HG03060 (cell line): ENCODE measurements at regions not wholly inside any gene's neighbourhood (a gene's known extent, or its start where the extent isn't known, plus 50 kb on each side); places are given as distances from the start of the nearest gene placed in this dataset.
"Not testable (repeated sequence)": the region's sequence is repeated elsewhere in the genome, so short reads cannot be mapped to it uniquely, and the experiment has no call there.

Source experiments
- ATAC-seq: cut with Tn5 transposase; IDR thresholded peaks from one replicate; pipeline ENCODE4 v1.9.1; 2021; ENCODE audit warnings: low read depth, moderate number of reproducible peaks; ENCODE audit not compliant: unreplicated experiment

DNA sequence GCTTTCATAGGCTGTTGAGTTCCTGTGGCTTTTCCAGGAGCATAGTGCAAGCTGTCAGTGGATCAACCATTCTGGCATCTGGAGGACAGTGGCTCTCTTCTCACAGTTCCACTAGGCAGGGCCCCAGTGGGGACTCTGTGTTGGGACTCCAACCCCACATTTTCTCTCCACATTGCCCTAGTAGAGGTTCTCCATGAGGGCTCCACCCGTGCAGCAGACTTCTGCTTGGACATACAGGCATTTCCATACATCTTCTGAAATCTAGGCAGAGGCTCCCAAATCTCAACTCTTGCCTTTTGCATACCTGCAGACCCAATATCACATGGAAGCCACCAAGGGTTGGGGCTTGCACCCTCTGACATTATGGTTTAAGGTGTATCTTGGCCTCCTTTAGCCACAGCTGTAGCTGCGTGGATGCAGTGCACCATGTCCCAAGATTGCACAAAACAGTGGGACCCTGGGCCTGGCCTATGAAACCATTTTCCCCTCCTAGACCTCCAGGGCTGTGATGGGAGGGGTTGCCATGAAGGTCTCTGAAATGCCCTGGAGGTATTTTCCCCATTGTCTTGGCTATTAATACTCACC lies 645.9 kb upstream of the CITED2 start:
- ATAC-seq = no peak

DNA sequence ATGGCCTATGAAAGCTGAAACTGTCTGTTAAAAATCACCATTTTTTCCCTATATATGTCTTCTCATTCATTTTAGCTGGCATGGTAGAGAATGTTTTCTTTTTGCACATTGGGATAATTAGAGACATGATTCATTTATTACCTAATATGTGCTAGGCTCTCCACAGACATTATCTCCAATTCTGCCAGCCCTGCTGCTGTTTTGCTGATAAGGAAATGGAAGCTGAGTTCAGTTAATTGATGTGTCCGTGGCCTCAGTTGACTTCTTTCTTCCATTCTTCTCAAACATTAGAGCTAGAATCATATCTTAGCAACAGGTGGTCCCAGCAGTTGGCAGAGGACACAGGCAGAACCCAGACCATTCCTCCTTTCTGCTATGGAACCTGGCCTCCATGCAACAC lies 644.1 kb upstream of the CITED2 start:
- no peak for ATAC-seq

DNA sequence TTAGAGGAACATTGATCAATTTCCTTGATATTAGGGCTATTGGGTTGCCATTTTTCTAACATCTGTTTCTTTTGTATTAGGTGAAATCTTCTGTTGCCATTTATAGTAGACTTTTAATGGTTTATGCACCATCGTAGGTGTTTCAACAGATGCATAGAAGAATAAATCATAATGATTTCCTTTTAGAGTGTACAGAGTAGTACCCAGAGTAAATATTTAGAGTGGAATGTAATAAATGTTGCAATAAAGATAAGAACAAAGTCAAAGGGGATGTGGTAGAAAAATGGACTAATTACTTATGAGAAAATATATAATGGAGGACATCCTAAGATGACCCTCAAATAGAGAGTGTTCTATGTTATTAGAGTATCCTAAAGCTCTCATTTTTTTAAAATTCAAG lies 643.0 kb upstream of the CITED2 start:
- no peak for ATAC-seq

DNA sequence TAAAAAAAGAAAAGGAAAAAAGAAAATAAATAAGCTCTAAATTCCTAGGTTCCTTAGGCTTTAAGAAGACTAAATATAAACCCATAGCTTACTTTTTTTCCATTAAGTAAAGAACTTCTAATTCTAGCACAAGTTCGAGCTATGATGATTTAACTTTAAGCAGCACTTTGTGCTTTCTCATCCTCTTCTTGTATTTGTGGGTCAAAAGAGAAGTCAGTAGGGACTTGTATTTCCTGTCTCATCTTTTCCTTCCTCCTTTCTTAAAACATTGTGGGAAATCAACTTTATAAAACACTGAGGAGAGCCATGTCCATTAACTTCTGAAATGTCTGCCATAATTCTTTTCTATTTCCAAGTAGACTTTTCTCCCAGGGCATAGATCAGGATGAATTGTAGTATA lies 637.7 kb upstream of the CITED2 start:
- no peak for ATAC-seq

DNA sequence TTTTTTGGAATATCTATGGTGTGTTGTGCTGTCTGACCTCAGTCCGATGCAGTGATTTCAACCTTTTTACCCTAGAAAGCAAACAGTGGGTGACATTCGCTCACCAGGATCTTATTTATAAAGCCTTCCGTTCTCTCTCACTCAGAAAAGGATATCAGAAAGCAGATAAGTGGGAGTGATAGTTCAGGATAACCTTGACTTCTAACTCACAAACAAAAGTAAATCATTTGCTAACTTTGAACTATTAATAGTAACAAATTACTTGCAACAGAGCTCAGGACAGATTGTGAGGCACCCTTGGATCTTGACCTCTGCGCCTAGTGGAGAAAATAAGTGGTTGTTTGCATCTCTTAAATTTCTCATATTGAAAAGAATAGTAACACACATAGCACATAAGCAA lies 637.1 kb upstream of the CITED2 start:
- ATAC-seq = no peak

DNA sequence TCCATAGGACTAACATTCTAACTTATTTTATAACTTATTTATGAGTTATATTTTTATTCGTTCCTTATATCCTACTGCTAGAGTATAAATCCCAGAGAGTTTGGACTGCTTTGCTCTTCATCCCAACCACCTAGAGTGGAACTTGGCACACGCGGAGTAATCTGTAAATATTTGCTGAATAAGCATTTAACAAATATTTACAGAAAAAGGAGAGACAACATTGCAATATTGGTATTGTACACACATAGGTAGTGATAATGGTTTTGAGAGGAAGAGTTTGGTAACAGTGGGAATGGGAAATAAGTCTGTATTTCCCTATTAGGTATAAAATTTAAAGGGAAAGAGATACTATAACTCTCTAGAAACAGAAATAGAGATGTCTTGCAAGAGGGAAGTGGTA lies 634.8 kb upstream of the CITED2 start:
- ATAC-seq = no peak

DNA sequence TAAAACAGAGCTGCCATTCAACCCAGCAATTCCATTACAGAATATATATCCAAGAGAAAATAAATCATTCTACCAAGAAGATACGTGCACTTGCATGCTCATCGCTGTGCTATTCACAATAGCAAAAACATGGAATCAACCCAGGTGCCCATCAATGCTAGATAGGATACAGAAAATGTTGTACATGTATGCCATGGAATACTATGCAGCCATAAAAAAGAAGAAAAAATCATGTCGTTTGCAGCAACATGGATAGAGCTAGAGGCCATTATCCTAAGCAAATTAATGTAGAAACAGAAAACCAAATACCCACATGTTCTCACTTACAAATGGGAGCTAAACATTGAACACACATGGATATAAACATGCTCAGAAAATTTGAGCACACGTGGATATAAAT lies 633.1 kb upstream of the CITED2 start:
- no peak for ATAC-seq

DNA sequence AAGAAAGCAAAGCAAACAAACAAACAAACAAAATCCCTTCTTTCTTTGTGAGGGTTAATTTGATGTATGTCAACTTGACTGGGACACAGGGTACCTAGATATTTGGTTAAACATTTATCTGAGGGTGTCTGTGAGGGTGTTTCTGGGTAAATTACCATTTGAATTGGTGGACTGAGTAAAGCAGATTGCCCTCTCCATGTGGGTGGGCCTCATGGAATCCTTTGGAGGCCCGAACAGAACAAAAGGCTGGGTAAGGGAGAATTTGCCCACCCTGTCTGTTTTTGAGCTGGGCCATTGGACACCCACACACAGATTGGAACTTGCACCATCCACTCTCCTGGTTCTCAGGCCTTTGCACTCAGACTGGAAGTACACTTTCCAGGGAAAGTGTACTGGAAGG lies 628.8 kb upstream of the CITED2 start:
- ATAC-seq = no peak

DNA sequence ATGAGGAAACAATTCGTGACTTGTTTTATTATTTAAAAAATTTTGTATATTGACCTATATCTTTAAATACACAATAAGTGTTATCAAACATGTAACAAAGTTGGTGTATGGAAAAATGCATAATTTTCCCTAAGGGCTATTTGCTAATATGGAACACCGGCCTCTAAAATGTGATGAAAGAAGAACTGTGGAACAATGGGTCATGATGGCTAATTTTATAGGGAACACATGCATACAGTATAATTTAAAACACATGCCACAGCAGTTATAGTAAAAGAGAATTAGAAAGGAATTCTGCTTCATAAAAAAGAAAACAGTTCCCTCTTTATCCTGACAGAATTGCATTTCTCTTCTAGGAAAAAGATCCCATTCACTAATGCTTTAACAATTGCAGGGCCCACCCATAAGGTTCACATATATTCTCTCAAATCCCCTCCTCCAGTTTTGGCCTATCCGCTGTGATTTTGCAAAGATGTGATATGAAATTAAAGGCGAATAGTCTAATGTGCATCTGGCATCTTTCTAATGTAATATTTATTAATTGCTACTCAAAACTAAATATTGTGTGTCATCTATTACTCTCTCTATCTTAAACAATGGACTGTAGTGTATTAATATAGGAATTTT lies 628.1 kb upstream of the CITED2 start:
- no peak for ATAC-seq

DNA sequence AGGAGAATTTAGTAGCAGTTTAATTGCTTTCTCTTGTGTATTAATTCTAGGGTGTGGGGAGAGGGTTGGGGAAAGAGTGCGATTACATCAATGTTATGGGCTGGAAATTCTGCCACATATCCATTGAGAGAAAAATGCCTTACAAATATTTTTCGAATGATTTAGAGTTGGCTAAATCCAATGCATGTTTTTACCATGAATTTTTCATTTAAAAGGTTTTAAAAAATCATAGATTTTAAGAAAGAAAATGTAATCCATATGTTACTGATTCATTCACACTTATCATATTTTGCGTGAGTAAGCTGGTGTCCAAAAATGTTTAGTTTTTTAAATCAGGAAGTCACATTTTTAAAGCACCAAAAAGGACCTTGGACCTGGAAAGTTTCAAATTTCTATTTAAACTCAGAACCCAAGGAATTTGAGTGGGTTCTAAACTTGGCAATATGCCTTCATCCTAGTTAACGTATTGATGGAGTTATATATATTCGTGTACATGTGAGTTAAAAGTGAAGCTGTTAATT lies 627.4 kb upstream of the CITED2 start:
- no peak for ATAC-seq

DNA sequence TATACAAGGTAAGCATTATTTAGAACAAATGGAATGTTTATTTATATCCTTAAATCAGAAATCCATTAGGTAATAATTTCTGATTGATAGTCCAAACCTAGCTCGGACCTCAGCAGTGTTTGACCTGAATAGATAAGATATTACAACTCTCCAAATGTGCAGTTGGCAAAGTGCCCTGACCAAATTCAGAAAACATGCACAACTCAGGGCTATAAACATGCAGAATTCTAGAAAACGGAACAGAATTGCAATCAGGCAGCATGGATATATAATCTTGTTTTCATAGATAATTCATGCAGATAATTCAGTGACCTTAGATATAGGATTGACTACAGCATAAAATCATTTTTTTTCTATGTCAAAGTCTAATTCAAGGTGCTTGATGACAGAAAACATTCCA lies 626.6 kb upstream of the CITED2 start:
- ATAC-seq = no peak

DNA sequence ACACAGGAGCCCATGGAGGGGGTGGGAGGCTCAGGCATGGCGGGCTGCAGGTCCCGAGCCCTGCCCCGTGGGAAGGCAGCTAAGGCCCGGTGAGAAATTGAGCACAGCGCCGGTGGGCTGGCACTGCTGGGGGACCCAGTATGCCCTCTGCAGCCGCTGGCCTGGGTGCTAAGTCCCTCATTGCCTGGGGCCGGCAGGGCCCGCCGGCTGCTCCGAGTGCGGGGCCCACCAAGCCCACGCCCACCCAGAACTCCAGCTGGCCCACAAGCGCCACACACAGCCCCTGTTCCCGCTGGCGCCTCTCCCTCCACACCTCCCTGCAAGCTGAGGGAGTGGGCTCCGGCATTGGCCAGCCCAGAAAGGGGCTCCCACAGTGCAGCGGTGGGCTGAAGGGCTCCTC lies 625.2 kb upstream of the CITED2 start:
- ATAC-seq = not testable (repeated sequence)

DNA sequence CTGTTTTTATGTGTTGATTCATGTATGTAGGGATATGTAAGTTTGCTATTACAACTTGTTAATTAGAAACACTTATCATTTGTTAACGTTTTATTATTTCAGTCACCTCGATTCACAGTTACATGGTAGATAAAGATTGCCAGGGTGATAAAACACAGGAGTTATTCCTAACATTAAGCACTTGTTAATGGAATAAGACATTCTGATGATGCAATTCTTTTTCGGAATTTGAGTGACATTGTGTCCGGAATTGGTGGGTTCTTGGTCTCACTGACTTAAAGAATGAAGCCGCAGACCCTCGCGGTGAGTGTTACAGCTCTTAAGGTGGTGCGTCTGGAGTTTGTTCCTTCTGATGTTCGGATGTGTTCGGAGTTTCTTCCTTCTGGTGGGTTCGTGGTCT lies 624.0 kb upstream of the CITED2 start:
- ATAC-seq = not testable (repeated sequence)

DNA sequence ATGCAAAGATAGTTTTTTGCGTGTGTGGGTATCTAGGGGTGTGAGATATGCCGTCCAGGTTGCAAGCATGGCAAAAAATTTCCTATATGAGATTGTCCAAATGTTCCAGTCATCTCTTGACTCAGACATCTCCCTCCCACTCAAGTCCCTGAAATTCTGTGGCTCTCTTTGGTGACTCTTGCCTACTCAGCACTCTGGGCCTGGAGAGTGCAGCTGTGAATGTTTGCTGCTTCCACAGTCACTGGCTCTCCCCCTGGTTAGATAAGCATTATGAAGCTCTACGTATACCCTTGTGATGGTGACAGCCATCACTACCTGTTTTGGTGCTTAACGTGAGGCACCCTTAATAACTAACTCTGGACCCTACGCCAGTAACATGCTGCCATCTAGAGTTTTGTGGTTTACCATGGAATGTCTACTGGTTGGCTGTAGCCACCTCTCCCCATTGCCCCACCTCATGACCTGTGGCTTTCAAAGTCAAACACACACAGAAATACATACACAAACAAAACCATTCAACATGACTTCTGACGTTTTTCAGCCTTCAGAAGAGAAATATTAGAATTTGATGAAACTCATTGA lies 621.9 kb upstream of the CITED2 start:
- no peak for ATAC-seq

DNA sequence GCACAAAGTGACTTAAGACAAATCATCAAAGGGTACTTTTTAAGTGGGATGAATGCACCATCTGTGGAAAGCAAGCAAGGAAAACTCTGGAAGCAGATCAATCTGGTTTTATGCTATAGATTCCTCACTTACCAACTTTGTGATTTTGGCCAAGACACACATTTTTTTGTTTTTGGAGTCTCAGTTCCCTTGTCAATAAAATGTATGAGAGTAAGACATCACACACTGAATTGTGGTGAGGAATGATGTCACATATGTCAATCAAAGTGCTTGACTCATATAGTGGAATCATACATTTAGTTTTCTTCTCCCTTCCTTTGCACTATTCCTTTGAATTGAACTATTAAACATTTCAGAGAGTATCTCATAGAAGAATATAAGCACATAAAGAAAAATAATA lies 620.5 kb upstream of the CITED2 start:
- ATAC-seq = no peak

DNA sequence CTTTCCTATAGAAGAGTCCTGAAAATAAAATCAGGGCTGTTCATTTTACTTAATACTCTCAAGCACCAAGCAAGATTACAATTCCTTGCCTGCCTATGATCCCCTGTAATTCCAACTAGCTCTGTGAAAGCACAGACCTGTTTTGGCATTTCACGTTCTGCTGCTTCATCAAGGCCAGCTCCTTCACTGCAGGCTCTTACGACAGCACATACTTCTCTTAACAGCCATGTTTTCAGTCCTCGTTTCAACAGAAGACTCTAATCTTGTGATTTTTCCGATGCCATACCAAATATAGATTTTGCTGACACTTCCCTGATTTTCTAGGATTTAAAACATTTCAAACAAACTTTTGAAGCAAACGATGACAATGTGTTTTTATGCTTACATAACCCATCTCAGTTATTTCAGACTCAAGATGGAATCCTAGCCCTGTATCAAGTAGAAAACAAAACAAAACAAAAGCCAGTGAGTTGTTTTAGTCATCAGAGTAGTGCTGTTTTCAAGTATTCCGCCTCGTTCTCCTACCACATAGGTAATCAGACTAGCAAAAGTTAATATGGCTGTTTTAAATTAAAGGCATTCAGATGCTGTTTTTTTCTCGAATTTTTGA lies 616.5 kb upstream of the CITED2 start:
- ATAC-seq = no peak

DNA sequence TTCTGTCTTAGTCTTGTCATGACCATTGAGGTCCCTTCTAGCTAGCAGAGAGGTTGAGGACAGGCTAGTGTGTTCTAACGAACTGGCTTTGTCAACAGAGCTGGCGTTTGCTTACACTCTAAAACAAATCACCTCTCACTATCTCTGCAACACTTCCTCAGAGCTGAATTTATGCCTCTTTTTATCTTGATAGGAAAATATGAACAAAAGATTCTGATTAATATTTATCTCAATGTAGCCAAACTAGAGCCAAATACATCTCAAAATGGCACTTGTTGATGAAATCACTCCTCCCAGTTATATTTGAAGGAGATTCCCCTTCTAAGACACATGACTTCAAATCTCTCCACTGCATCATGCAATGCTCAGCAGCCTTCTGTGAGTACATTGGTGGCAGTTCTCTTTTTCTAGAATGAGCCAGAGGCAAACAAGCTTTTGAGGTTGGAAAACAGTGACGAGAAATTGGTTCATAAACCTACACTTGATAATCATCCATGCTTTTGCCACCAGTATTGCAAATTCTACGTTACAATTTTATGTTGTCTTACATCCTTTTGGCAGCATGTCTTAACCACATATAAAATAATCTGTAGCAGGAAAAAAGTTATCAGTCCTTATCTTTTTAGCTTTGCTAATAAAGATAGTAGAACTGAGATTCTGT lies 615.7 kb upstream of the CITED2 start:
- no peak for ATAC-seq

DNA sequence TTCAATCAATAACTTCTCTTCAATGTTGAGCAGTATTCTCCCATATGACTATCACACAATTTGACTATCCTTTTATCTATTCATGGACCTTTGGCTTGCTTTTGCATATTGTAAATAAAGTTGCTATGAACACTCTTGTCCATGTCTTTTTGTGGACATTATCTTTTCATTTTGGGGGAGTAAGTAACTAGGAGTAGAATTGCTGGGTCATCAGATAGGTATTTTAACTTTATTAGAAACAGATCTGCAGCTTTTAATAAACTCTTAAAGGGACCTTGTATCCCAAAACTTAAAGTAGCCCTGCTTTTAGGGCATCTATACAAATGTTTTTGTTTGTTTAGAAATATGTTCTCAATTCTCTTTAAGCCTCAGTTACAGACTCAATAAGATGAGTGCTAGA lies 614.2 kb upstream of the CITED2 start:
- no peak for ATAC-seq

DNA sequence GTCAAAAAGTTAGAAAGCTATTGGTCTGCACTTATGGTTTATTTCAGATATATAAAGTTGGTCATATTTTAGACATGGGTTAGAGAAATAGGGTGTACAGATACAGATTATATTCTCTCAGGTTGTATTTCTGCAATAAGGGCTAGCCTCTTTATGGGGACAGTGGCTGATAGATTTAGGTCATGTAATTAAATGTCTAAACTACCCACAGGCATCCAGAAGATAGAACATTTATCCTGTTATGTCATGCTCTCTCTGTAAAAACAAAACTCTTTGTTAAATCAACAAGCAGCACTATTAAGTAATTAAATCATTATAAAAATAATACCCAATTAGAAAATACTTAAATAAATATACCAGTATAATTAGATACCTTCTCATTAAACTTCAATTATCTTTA lies 612.6 kb upstream of the CITED2 start:
- no peak for ATAC-seq

DNA sequence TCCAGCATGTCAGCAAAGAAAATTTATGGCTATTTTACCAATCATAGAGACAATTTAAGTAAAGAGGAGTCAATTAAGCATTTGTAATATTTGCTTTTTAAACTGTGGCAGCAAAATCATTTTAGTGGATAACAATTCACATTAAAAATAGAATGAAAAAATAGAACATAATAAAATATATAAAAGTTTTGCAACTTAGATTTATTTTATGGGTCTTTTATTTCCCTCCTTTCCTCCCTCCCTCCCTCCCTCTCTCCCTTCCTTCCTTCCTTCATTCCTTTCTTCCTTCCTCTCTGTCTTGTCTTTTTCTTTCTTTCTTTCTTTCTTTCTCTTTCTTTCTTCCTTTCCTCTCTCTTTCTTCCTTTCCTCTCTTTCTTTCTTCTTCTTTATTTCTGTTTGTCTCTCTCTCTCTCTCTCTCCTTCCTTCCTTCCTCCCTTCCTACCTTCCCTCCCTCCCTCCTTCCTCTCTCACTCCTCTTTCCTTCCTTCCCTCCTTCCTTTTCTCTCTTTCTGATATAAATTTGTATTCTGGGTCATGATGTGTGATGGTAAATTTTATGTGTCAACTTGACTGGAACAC lies 610.9 kb upstream of the CITED2 start:
- no peak for ATAC-seq

DNA sequence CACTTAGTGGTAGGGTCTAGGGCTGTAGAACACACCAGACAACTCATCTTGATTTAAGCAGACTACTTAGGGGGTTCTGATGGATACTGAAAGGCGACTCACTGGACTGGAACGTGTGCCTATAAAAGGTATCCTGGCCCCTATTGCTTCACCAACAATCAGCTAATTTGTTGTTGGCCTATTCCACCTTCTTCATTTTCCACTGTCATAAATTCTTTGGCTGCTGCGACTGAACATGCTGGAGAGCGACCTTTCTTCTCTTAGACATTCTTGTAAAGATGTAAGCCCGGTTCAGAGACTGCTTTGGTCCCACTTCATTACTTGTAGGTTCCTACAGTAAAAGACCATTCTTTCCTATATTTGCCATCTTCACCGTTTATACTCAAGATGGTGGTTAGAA lies 609.9 kb upstream of the CITED2 start:
- ATAC-seq = no peak
